ENCODE measurements at regions not wholly inside any gene's neighbourhood (a gene's known extent, or its start where the extent isn't known, plus 50 kb on each side); places are given as distances from the start of the nearest gene placed in this dataset.

DNA sequence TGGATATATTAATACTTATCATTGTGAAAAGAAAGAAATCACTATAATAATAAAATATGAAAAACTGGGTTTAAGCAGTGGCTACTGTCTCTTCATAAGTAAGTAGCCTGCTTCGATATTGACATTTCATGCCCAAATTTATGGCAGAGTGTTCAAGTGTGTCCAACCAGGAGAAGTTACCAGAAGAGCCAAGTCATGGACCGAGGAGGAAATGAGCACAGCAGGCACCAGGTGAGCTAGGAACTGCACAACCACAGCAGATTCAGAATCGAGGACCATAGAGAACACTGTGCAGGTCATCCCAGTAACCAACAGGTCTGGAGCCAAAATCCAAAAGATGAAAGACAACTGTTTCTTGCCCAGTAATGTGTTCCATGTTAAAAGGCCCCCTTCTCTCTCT is 79.9 kb upstream of the ABCB5 start:
- TF ChIP-seq EZH2phosphoT487 (IDR thresholded peaks at IDR 0.05; ENCODE audit: unreplicated experiment) = no peak
- TF ChIP-seq, protein P1, sequence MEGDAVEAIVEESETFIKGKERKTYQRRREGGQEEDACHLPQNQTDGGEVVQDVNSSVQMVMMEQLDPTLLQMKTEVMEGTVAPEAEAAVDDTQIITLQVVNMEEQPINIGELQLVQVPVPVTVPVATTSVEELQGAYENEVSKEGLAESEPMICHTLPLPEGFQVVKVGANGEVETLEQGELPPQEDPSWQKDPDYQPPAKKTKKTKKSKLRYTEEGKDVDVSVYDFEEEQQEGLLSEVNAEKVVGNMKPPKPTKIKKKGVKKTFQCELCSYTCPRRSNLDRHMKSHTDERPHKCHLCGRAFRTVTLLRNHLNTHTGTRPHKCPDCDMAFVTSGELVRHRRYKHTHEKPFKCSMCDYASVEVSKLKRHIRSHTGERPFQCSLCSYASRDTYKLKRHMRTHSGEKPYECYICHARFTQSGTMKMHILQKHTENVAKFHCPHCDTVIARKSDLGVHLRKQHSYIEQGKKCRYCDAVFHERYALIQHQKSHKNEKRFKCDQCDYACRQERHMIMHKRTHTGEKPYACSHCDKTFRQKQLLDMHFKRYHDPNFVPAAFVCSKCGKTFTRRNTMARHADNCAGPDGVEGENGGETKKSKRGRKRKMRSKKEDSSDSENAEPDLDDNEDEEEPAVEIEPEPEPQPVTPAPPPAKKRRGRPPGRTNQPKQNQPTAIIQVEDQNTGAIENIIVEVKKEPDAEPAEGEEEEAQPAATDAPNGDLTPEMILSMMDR (conservative IDR thresholded peaks at IDR 0.05; ENCODE audit: low read depth in 2 of 2) = no peak
- no peak for TF ChIP-seq EZH2 (IDR thresholded peaks at IDR 0.05; ENCODE audit: low read depth, unreplicated experiment)
- no peak for TF ChIP-seq POLR2AphosphoS5 (IDR thresholded peaks at IDR 0.05; ENCODE audit: low read depth)
- TF ChIP-seq STAT1 (IDR thresholded peaks at IDR 0.05; ENCODE audit: unreplicated experiment) = no peak
- TF ChIP-seq JUNB (IDR thresholded peaks at IDR 0.05; ENCODE audit: unreplicated experiment) = no peak
